SH-SY5Y (cell line): ENCODE measurements at regions not wholly inside any gene's neighbourhood (a gene's known extent, or its start where the extent isn't known, plus 50 kb on each side); places are given as distances from the start of the nearest gene placed in this dataset.

Source experiments
- GATA2 ChIP-seq: IDR thresholded peaks from 2 replicates; pipeline ENCODE4 v1.6.1; 2011; ENCODE audit warnings: mild to moderate bottlenecking, low read depth, low read length
- GATA3 ChIP-seq: IDR thresholded peaks from 2 replicates; pipeline ENCODE4 v1.6.1; 2011; ENCODE audit warnings: low read depth, mild to moderate bottlenecking, low read length, moderate library complexity

- TF ChIP-seq GATA2: no peak
- no peak for TF ChIP-seq GATA3
Observed at GRCh38 chr18:51288582-51288981, 91.1 kb upstream of the MEX3C start.

- TF ChIP-seq GATA2 (no peak), GATA3 (no peak)
Observed at GRCh38 chr18:51290860-51291259, 93.4 kb upstream of the MEX3C start.

GRCh38 chr18:51300912-51301311 is 103.4 kb upstream of the MEX3C start:
- TF ChIP-seq GATA2: no peak
- TF ChIP-seq GATA3: no peak

GRCh38 chr18:51301376-51301775 is 103.9 kb upstream of the MEX3C start:
- no peak for TF ChIP-seq GATA2

GRCh38 chr18:51316677-51317076 is 119.2 kb upstream of the MEX3C start:
- TF ChIP-seq GATA3 (no peak), GATA2 (no peak)

- TF ChIP-seq GATA2: no peak
- TF ChIP-seq GATA3: no peak
Observed at GRCh38 chr18:51321696-51322095, 124.2 kb upstream of the MEX3C start.

- no peak for TF ChIP-seq GATA2
- no peak for TF ChIP-seq GATA3
Observed at GRCh38 chr18:51323961-51324360, 126.5 kb upstream of the MEX3C start.

GRCh38 chr18:51330148-51330547 is 132.7 kb upstream of the MEX3C start:
- TF ChIP-seq GATA2 (no peak), GATA3 (no peak)

GRCh38 chr18:51330739-51331138 is 133.3 kb upstream of the MEX3C start:
- TF ChIP-seq GATA3: no peak
- TF ChIP-seq GATA2: no peak

- TF ChIP-seq GATA3 (no peak), GATA2 (no peak)
Observed at GRCh38 chr18:51337406-51337805, 139.9 kb upstream of the MEX3C start.

- TF ChIP-seq GATA2 (no peak), GATA3 (no peak)
Observed at GRCh38 chr18:51339856-51340255, 142.4 kb upstream of the MEX3C start.

- TF ChIP-seq GATA3 (no peak), GATA2 (no peak)
Observed at GRCh38 chr18:51340332-51340731, 142.9 kb upstream of the MEX3C start.

GRCh38 chr18:51342815-51343214 is 145.3 kb upstream of the MEX3C start:
- TF ChIP-seq GATA3 (no peak), GATA2 (no peak)

- no peak for TF ChIP-seq GATA2
- no peak for TF ChIP-seq GATA3
Observed at GRCh38 chr18:51345848-51346391, 148.4 kb upstream of the MEX3C start.

GRCh38 chr18:51346404-51346803 is 148.9 kb upstream of the MEX3C start:
- TF ChIP-seq GATA3 (no peak), GATA2 (no peak)

- no peak for TF ChIP-seq GATA3
- no peak for TF ChIP-seq GATA2
Observed at GRCh38 chr18:51350081-51350480, 152.6 kb upstream of the MEX3C start.
